ENCODE measurements at regions not wholly inside any gene's neighbourhood (a gene's known extent, or its start where the extent isn't known, plus 50 kb on each side); places are given as distances from the start of the nearest gene placed in this dataset.
A peak's percentile ranks its signal among the peaks of the same experiment; 100 is the strongest.

DNA sequence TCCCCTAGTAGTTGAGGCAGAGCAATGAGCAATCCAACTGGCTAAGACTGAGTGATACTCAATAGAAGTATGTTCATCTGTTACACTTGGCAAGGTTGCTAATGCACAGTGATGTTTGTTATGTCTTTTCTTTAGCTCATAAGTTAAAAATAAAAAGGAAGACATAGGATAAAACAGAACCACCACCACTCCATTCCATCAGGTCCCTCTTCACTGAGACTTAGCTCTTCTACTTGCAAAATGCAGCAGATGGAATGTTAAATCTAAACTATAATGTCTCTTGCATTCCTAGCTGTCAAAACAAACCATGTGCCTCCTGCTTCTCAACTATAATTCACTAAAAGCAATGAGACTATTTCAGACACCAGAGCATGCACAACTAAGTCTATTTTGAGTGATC is 265.6 kb upstream of the UBE2E2 start:
- CTCF ChIA-PET, result no interaction called here

DNA sequence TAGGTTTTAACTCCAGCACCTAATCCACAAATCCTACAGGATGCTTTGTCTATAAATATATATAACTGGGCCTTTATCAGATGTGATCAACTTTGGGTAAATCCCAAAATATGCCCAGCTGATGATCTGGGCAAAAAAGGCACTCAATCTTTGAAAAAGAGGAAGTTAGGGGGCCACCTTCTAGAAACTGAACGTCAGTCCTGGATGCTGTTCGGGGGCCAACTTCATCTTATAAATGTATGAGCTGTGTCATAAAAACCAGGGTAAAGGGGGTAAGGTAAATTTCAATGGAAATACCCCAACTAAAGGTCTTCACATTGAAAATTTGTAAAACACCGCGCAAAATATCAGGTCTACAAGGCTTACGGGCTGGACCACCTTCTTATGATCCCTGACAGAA is 264.4 kb upstream of the UBE2E2 start:
- Histone ChIP-seq H3K4me2 (no peak overlapping the region), H3K9ac (no peak overlapping the region), H2AFZ (ENCODE audit: low read depth) (no peak overlapping the region), H4K20me1 (ENCODE audit: insufficient read depth) (no peaks in the 10 kb centered on the region), H3K79me2 (ENCODE audit: insufficient read depth) (no peaks in the 10 kb centered on the region), H3K9me2 (no peaks in the 10 kb centered on the region), H3K9me3 (no peaks in the 10 kb centered on the region), H3F3A (replicated peaks; ENCODE audit: insufficient read depth) (no peaks in the 10 kb centered on the region), H3K27ac (ENCODE audit: low read depth in 2 of 2, low read length in 1 of 2) (peak overlapping the region in 1 of 2 experiments; percentile 15; a peak in 1 of 4 replicates), H3K27me3 (ENCODE audit: insufficient read depth) (no peaks in the 10 kb centered on the region), H3K4me1 (ENCODE audit: control insufficient read depth in 1 of 2, insufficient read depth in 2 of 2, low read depth in 1 of 2, low read length in 1 of 2) (no peaks in the 10 kb centered on the region), H3K36me3 (replicated peaks in 1 of 2; ENCODE audit: control insufficient read depth in 1 of 2, insufficient read depth in 2 of 2, low read length in 1 of 2) (no peaks in the 10 kb centered on the region), H3K4me3 (ENCODE audit: low read depth in 2 of 2, low read length in 1 of 2) (no peak overlapping the region)
- ChIA-PET POLR2A (no interaction called here), CTCF (no interaction called here)
- TF ChIP-seq, protein P1, sequence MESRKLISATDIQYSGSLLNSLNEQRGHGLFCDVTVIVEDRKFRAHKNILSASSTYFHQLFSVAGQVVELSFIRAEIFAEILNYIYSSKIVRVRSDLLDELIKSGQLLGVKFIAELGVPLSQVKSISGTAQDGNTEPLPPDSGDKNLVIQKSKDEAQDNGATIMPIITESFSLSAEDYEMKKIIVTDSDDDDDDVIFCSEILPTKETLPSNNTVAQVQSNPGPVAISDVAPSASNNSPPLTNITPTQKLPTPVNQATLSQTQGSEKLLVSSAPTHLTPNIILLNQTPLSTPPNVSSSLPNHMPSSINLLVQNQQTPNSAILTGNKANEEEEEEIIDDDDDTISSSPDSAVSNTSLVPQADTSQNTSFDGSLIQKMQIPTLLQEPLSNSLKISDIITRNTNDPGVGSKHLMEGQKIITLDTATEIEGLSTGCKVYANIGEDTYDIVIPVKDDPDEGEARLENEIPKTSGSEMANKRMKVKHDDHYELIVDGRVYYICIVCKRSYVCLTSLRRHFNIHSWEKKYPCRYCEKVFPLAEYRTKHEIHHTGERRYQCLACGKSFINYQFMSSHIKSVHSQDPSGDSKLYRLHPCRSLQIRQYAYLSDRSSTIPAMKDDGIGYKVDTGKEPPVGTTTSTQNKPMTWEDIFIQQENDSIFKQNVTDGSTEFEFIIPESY (IDR thresholded peaks at IDR 0.05; ENCODE audit: borderline replicate concordance, low read depth), result no peak
- TF ChIP-seq MEF2A (IDR thresholded peaks at IDR 0.05; ENCODE audit: borderline replicate concordance, low read depth), result no peak
- 71% methylated on average over 5 of the region's 5 CpGs for WGBS (ENCODE audit: low lambda C conversion rate)
- no peak for DNase-seq

More for the DNA sequence above, 265.6 kb upstream of the UBE2E2 start:
- Histone ChIP-seq H3K36me3 (replicated peaks in 1 of 2; ENCODE audit: control insufficient read depth in 1 of 2, insufficient read depth in 2 of 2, low read length in 1 of 2) (no peaks in the 10 kb centered on the region), H3K27me3 (ENCODE audit: insufficient read depth) (no peaks in the 10 kb centered on the region), H3K9me3 (no peaks in the 10 kb centered on the region), H2AFZ (ENCODE audit: low read depth) (no peak overlapping the region), H3F3A (replicated peaks; ENCODE audit: insufficient read depth) (no peaks in the 10 kb centered on the region), H3K9me2 (no peaks in the 10 kb centered on the region), H3K4me1 (ENCODE audit: control insufficient read depth in 1 of 2, insufficient read depth in 2 of 2, low read depth in 1 of 2, low read length in 1 of 2) (no peaks in the 10 kb centered on the region), H4K20me1 (ENCODE audit: insufficient read depth) (no peaks in the 10 kb centered on the region), H3K4me3 (ENCODE audit: low read depth in 2 of 2, low read length in 1 of 2) (no peak overlapping the region), H3K27ac (ENCODE audit: low read depth in 2 of 2, low read length in 1 of 2) (no peak overlapping the region), H3K79me2 (ENCODE audit: insufficient read depth) (no peaks in the 10 kb centered on the region), H3K9ac (no peak overlapping the region), H3K4me2 (no peak overlapping the region)
- TF ChIP-seq FOXJ3 (CRISPR knock-in tag; IDR thresholded peaks at IDR 0.05) (no peak), RXRA (IDR thresholded peaks at IDR 0.05; ENCODE audit: borderline replicate concordance, low read depth) (no peak), RFX5 (IDR thresholded peaks at IDR 0.05; ENCODE audit: low read length) (no peak), JUND (IDR thresholded peaks at IDR 0.05) (no peak), POLR2AphosphoS5 (IDR thresholded peaks at IDR 0.05; ENCODE audit: low read depth, low read length) (no peak), NRF1 (IDR thresholded peaks at IDR 0.05; ENCODE audit: low read depth, low read length) (no peak), SMC3 (IDR thresholded peaks at IDR 0.05; ENCODE audit: low read depth, low read length) (no peak), CHD2 (IDR thresholded peaks at IDR 0.05; ENCODE audit: low read length, partially characterized antibody) (no peak), RCOR1 (IDR thresholded peaks at IDR 0.05; ENCODE audit: low read length) (no peak), EZH2phosphoT487 (IDR thresholded peaks at IDR 0.05; ENCODE audit: borderline replicate concordance, low read depth) (no peak), FOXM1 (IDR thresholded peaks at IDR 0.05; ENCODE audit: low read depth) (no peak), TAF1 (IDR thresholded peaks at IDR 0.05; ENCODE audit: borderline replicate concordance, low read depth, low read length) (no peak), ELF1 (IDR thresholded peaks at IDR 0.05) (no peak), FOSL2 (IDR thresholded peaks at IDR 0.05; ENCODE audit: borderline replicate concordance, low read depth) (no peak)
- TF ChIP-seq, protein P2, sequence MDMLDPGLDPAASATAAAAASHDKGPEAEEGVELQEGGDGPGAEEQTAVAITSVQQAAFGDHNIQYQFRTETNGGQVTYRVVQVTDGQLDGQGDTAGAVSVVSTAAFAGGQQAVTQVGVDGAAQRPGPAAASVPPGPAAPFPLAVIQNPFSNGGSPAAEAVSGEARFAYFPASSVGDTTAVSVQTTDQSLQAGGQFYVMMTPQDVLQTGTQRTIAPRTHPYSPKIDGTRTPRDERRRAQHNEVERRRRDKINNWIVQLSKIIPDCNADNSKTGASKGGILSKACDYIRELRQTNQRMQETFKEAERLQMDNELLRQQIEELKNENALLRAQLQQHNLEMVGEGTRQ (IDR thresholded peaks at IDR 0.05; ENCODE audit: borderline replicate concordance, low read depth, low read length), result no peak
- TF ChIP-seq, protein P3, sequence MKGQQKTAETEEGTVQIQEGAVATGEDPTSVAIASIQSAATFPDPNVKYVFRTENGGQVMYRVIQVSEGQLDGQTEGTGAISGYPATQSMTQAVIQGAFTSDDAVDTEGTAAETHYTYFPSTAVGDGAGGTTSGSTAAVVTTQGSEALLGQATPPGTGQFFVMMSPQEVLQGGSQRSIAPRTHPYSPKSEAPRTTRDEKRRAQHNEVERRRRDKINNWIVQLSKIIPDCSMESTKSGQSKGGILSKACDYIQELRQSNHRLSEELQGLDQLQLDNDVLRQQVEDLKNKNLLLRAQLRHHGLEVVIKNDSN (IDR thresholded peaks at IDR 0.05; ENCODE audit: borderline replicate concordance, low read depth), result no peak
- TF ChIP-seq, protein P4, sequence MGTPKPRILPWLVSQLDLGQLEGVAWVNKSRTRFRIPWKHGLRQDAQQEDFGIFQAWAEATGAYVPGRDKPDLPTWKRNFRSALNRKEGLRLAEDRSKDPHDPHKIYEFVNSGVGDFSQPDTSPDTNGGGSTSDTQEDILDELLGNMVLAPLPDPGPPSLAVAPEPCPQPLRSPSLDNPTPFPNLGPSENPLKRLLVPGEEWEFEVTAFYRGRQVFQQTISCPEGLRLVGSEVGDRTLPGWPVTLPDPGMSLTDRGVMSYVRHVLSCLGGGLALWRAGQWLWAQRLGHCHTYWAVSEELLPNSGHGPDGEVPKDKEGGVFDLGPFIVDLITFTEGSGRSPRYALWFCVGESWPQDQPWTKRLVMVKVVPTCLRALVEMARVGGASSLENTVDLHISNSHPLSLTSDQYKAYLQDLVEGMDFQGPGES (IDR thresholded peaks at IDR 0.05; ENCODE audit: low read depth, low read length), result no peak
- TF ChIP-seq, protein P5, sequence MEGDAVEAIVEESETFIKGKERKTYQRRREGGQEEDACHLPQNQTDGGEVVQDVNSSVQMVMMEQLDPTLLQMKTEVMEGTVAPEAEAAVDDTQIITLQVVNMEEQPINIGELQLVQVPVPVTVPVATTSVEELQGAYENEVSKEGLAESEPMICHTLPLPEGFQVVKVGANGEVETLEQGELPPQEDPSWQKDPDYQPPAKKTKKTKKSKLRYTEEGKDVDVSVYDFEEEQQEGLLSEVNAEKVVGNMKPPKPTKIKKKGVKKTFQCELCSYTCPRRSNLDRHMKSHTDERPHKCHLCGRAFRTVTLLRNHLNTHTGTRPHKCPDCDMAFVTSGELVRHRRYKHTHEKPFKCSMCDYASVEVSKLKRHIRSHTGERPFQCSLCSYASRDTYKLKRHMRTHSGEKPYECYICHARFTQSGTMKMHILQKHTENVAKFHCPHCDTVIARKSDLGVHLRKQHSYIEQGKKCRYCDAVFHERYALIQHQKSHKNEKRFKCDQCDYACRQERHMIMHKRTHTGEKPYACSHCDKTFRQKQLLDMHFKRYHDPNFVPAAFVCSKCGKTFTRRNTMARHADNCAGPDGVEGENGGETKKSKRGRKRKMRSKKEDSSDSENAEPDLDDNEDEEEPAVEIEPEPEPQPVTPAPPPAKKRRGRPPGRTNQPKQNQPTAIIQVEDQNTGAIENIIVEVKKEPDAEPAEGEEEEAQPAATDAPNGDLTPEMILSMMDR (IDR thresholded peaks at IDR 0.05), result no peak
- DNase-seq, result no peak
- POLR2A ChIA-PET, result no interaction called here

All from SK-N-SH (cell line).